Jurkat, Clone E6-1 (cell line): ENCODE measurements at regions not wholly inside any gene's neighbourhood (a gene's known extent, or its start where the extent isn't known, plus 50 kb on each side); places are given as distances from the start of the nearest gene placed in this dataset.

Source experiments
- DNase-seq: peaks from one replicate; pipeline ENCODE4 v3.0.0-alpha.2; 2011; ENCODE audit warnings: low read depth, low spot score
- H3K4me3 ChIP-seq: 2 replicates; pipeline ENCODE4 v1.5.1; 2011; ENCODE audit warnings: mild to moderate bottlenecking, low read length, control low read depth, moderate library complexity

DNA sequence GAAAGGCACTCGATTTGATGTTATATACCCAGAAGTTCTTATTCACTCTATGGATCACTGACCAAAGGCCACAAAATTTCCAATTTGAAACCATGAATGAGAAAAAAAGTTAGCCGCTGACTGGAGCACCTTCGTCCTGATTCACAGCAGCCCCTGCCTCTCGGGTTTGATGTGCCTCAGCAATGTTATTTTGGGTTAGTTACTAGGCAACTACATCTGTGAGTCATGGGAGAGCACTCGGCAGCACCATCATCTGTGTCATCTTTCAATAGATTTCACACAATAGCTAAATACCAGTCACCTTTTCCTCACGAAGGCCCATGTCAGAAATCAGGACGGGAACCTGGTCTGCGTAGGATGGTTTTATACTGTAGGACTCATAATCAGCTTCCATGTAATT, 269.2 kb downstream of the ZBBX start:
- no peak for DNase-seq

GRCh38 chr3:167109746-167110145, 270.4 kb downstream of the ZBBX start:
- no peak for DNase-seq
- no peak overlapping the region for H3K4me3 ChIP-seq

More for the DNA sequence above, 269.2 kb downstream of the ZBBX start:
- H3K4me3 ChIP-seq: no peak overlapping the region

DNA sequence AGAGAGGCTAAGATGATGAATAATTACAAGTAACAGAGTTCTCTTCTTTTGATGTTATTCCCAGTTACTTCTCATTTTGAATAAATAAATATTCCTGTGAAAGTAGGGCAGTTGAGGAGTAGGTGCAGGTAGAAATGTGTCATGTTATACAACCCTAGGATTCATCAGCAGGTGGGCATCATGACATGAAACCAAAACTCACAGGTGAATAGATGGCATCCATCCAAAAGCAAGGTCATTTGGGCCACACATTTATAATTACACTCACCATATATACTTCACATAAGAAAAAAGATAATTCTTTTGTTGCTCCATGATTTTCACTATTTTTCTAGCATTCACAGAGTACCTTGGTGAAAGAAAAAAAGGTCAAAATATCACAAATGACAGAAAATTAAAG, 273.6 kb downstream of the ZBBX start:
- no peak overlapping the region for H3K4me3 ChIP-seq
- no peak for DNase-seq

DNA sequence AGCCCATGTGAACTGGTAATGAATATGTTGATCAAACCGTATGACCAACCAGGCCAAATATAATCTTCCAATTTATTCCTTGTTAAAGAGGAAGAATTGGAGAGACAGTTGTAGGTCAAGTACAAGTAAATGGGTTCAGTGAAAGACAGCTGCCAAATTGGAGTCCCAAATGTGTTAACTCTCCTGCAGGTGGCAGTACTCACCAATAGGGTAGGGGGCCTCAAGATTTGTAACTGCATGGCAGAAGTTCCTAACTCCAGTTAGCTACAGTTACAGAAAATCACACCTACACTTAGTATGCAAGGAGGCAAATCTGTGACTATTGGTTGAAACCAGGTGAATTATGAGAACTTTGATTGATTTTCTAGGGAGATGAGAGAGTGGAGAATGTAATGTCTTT, 278.0 kb downstream of the ZBBX start:
- no peak overlapping the region for H3K4me3 ChIP-seq
- DNase-seq: peak; percentile 24

DNA sequence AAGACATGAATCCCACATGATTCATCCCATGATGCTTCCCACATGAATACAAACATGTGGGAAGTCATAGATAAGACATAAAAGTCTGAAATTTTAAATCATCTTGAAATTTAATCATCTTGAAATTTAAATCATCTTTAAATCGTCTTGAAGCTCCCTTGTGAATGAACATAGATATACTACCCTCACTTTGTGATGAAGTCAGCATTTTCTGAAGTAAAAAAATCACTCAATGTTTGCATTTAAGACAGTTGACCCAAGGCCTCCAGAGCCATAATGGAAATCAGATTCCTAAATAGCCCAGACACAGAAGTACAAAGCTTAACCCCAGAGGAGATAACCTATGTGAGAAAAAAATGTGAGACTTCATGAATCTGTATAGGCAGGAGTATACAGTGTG, 279.4 kb downstream of the ZBBX start:
- no peak overlapping the region for H3K4me3 ChIP-seq
- no peak for DNase-seq

DNA sequence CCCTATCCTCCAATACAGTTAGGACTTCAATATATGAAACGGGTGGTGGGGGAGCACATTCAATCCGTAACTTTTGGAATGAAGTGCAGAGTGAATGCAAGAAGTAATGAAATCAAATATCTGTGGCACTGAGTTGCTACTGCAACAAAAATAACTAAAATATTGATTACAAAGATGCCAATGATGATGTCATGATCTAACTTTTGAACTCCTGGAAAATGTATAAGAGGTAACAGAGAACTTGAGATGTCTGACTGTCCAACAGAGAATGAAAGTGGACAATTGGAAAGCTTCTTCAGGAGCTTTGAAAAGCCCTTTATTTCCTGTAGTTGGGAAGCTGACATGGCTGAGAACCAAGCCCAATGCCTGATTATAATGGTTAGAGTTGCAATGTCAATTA, 279.9 kb downstream of the ZBBX start:
- H3K4me3 ChIP-seq: no peak overlapping the region
- no peak for DNase-seq

DNA sequence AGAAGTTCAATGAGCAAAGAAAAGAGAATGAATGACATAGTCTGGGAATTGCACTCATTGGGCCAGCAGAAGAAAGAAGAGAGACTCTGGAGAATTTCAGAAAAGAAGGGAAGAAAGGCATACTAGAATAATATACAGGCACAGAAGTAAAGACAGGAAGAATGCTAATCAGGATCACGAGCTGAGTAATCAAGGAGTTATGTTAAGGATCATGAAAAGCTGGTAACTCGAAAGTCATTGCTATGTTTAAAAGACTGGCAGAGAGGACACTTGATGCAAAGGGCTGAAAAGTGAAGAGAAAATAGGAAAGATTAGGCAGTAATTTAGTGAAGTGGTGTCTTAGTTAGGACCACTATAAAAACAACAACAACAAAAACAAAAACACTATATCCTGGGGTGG, 284.1 kb downstream of the ZBBX start:
- DNase-seq: no peak
- H3K4me3 ChIP-seq: no peak overlapping the region

- H3K4me3 ChIP-seq: no peak overlapping the region
- DNase-seq: no peak
Measured at GRCh38 chr3:167094632-167095031, 285.5 kb downstream of the ZBBX start.

- H3K4me3 ChIP-seq: no peak overlapping the region
- DNase-seq: no peak
Measured at GRCh38 chr3:167091226-167091625, 288.9 kb downstream of the ZBBX start.

DNA sequence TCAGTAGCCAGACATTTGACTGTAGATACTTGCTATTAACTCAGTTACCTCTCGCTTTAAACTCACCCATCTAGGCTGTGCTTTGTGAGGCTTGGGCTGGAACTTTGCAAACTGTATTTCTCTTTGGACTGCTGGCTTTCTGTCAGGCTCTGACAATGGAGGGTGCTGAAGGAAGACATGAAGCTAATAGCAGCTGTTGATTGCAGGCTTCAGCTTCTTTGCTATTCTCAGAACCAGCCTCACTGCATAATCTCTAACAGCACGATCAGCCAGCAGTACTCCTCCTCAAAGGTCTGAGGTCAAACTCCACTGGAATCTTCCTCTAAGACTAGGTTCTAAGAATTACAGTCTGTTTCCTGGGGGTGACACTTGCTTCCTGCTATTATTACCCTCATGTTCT, 295.6 kb downstream of the ZBBX start:
- H3K4me3 ChIP-seq: no peak overlapping the region
- DNase-seq: no peak

- DNase-seq: no peak
- no peak overlapping the region for H3K4me3 ChIP-seq
Measured at GRCh38 chr3:167078070-167078622, 302.0 kb downstream of the ZBBX start.

DNA sequence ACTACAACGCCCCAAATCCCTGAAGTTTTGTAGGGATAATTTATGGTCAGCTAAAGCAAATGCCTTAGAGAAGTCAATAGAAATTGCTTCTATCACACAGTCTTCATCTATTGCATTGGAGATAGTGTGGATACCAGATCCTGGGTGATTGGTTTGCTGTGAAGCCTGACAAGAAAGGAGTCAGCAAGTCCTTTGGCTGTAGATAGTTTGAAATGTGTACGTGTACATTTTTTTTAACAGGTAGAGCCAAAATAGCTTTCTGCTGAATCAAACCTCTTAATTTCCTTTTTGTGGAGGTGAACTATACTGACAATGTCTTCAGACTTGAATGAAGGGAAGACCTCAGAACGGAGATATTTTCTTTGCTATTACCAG, 312.3 kb downstream of the ZBBX start:
- DNase-seq: no peak
- no peak overlapping the region for H3K4me3 ChIP-seq

DNA sequence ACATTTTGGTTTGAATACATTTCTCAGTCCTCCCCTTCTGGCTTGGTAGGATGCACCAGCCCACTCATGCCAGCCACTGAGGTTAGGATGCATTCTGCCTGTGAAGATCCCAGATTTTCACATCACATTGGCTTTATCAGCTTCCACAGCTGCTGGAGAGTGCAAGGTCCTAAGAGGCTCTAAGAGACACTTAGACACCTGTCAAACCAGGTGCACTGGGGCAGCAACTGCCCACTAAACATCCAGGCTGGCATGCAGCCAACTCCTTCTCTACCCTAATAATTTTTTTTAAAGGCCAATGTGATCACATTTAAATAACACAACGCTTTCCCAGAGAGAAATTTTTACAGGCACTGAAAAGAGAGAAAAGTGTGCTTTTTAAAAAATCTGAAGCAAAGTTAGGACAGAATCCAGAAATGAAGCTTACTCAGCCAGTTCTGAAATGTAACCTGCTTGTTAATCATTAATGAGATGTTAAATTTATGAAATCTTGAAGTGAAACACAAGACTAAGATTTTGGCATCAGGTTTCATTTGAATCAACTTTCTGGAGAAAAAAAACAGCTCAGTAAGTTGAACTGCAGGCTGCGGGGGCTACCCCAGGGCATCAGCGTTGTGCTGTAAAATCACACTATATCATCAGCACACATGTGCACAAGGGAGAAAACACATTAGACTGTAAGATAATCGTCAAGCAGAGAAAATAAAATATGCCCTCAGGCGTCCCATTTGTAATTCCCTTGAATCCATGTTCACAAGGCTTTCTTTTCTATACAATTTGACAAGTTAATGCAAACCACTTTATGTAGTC, 312.9 kb downstream of the ZBBX start:
- no peak overlapping the region for H3K4me3 ChIP-seq
- DNase-seq: no peak

DNA sequence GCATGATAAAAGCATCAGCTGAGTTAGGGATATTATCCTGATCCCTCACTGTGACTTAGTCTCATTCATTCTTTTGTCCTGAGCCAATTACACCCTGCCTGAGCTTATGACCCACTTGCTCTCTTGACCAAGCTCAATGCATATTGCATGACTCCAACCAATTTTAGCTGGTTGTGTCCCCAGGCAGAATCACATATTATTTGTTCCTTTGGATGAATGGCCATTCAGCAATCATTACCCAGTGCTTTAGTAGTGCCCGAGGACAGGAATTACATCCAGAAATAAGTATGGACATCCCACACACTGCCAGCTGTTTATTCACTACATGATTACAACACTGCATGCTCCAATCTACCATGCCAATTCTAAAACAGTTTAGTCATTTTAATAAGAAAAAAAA, 322.5 kb downstream of the ZBBX start:
- DNase-seq: no peak
- no peak overlapping the region for H3K4me3 ChIP-seq

DNA sequence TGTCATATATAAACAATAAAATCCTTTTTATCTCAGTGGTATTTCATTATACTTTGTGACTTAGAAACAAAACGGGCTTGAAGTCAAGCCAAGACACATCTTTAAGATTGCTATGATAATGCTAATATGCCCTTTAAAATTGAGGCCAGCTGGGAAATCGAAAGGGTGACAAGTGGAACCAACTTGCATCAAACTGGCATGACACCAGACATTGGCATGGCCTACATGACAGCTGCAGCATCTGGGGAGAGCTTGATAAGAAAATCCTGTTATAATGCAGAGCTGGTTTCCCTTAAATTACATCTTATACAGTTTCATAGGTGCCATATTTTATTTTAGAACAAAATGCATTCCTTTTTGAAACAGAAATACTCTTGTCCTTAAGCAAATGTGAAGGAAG, 325.2 kb downstream of the ZBBX start:
- no peak overlapping the region for H3K4me3 ChIP-seq
- DNase-seq: no peak

GRCh38 chr3:167051421-167051820, 328.7 kb downstream of the ZBBX start:
- H3K4me3 ChIP-seq: no peak overlapping the region
- DNase-seq: no peak

DNA sequence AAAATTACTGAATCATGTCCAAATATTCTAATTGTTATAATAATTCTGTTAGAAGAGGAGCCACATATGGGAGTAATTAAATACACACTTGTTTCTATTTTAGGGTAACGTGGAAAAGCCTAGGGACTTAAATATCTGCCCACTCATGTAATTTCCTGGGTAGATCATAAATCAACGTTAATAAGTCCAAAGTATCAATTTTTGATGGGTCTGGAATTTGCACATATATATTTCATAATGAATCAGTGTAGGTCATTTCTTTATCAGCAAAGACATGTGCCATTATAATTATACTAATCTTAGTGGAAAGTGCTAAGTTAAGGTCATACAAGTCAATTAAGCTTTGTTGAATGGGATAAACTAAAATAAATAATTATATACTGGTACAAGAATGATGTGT, 346.2 kb downstream of the ZBBX start:
- H3K4me3 ChIP-seq: no peak overlapping the region
- no peak for DNase-seq

GRCh38 chr3:167032267-167032876, 347.7 kb downstream of the ZBBX start:
- peak; percentile 39 for DNase-seq
- no peak overlapping the region for H3K4me3 ChIP-seq

DNA sequence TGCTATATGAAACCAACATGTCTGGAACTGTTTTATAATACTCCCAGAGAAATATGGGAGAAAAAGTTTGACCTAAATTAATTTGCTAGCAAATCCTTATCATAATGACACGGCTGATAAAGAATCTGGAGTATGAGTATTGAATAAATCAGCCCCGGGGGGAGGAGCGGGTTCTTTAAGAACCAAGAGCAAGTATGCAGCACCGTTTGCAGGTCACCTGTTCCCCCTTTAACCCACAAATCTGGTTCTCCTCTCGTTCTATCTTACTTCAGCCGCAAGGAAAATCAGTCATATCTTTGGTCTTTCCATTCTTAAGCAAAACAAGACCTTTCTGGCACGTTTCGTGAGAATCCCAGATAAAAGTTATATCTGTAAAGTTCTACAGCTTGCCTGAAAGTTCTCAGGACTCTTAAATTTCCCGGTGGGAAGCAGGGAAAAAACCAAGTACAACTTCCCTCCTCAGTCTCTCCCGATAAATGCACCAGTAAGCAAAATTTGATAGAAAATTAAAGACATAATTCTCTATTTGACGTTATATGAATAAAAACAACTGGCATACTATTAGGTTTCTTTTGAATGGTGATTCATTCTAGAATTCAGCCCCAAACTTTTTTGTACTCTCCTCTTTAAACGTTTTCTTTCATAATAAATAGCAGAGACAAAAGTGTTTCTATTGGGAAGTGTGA, 348.6 kb downstream of the ZBBX start:
- DNase-seq: no peak
- H3K4me3 ChIP-seq: no peak overlapping the region

DNA sequence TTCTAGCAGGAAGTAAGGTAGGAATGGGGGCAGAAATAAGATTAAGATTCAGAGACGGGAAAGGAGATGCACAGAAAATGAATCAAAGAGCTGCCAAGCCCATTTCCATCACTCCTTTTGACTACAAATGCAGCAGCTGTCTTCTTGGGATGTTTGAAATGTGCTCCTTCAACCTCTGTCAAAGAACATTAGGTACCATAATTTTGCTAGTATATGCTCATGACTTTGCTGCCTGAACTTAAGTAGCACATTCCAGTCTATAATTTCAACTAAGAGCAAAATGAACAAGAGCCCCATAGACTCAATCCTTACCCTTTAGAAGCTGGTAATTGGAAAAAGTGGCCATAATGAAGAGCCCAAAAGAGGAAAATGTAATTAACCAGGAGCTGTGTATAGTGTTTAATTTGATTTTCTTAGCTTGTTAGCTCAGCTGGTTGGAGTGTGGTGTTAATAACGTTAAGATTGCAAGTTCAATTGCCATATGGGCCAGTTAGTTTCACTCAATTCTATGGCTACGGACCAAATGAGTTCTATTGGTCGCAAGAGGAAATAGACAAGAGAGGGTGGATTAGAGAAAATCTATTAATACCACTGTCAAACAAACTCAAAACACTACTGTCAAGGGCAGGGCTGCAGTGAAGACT, 349.9 kb downstream of the ZBBX start:
- DNase-seq: no peak
- H3K4me3 ChIP-seq: no peak overlapping the region
